SK-N-SH treated with all-trans-retinoic acid at 6 μM for 48 hours (cell line): ENCODE measurements at regions not wholly inside any gene's neighbourhood (a gene's known extent, or its start where the extent isn't known, plus 50 kb on each side); places are given as distances from the start of the nearest gene placed in this dataset.

Source experiments
- ARNTL ChIP-seq: fragments of 450-650 bp; formaldehyde crosslinking; IDR thresholded peaks from 2 replicates; pipeline ENCODE4 v1.5.0; 2020; ENCODE audit warnings: low read depth, mild to moderate bottlenecking, moderate library complexity, borderline replicate concordance
- PPARA ChIP-seq: fragments of 250-450 bp; sonication (Bioruptor Pico); IDR thresholded peaks from 2 replicates; pipeline ENCODE4 v1.5.0; 2020; ENCODE audit warnings: mild to moderate bottlenecking, borderline replicate concordance
- RARB ChIP-seq: fragments of 250-450 bp; sonication (Bioruptor Pico); IDR thresholded peaks from 2 replicates; pipeline ENCODE4 v1.8.0; 2021; ENCODE audit warnings: mild to moderate bottlenecking, moderate library complexity

- TF ChIP-seq RARB (CRISPR knock-in tag) (no peak), PPARA (CRISPR knock-in tag) (no peak), ARNTL (CRISPR knock-in tag) (no peak)
Observed at GRCh38 chr20:20992277-20992676, 113.9 kb downstream of the LINC00237 start.
